GM19328 (cell line): ENCODE measurements at regions not wholly inside any gene's neighbourhood (a gene's known extent, or its start where the extent isn't known, plus 50 kb on each side); places are given as distances from the start of the nearest gene placed in this dataset.

Source experiments
- ATAC-seq: cut with Tn5 transposase; IDR thresholded peaks from one replicate; pipeline ENCODE4 v1.9.1; 2021; ENCODE audit warnings: mild to moderate bottlenecking, moderate library complexity; ENCODE audit not compliant: unreplicated experiment

GRCh38 chr11:43034341-43034740, 277.5 kb upstream of the API5 start:
- no peak for ATAC-seq

GRCh38 chr11:43035086-43035485, 276.7 kb upstream of the API5 start:
- ATAC-seq = no peak

GRCh38 chr11:43053638-43054412, 258.0 kb upstream of the API5 start:
- no peak for ATAC-seq

GRCh38 chr11:43067681-43068080, 244.1 kb upstream of the API5 start:
- no peak for ATAC-seq

GRCh38 chr11:43071338-43071737, 240.5 kb upstream of the API5 start:
- no peak for ATAC-seq

- no peak for ATAC-seq
These were observed 239.7 kb upstream of the API5 start for GRCh38 chr11:43072096-43072495.

GRCh38 chr11:43072911-43073310, 238.9 kb upstream of the API5 start:
- no peak for ATAC-seq

- no peak for ATAC-seq
These were observed 237.0 kb upstream of the API5 start for GRCh38 chr11:43074810-43075209.

- no peak for ATAC-seq
These were observed 210.7 kb upstream of the API5 start for GRCh38 chr11:43101113-43101512.

GRCh38 chr11:43116071-43116470, 195.7 kb upstream of the API5 start:
- no peak for ATAC-seq

GRCh38 chr11:43119275-43119970, 192.4 kb upstream of the API5 start:
- ATAC-seq = no peak

- ATAC-seq = no peak
These were observed 189.2 kb upstream of the API5 start for GRCh38 chr11:43122546-43122945.

GRCh38 chr11:43123443-43123842, 188.4 kb upstream of the API5 start:
- ATAC-seq = no peak

- no peak for ATAC-seq
These were observed 187.4 kb upstream of the API5 start for GRCh38 chr11:43124272-43124935.

GRCh38 chr11:43129329-43129728, 182.5 kb upstream of the API5 start:
- no peak for ATAC-seq

GRCh38 chr11:43130616-43131015, 181.2 kb upstream of the API5 start:
- ATAC-seq = no peak

- no peak for ATAC-seq
These were observed 175.7 kb upstream of the API5 start for GRCh38 chr11:43135966-43136534.

- no peak for ATAC-seq
These were observed 173.1 kb upstream of the API5 start for GRCh38 chr11:43138621-43139140.

- ATAC-seq = peak; percentile 83
These were observed 166.1 kb upstream of the API5 start for GRCh38 chr11:43145653-43146052.

GRCh38 chr11:43150697-43151096, 161.1 kb upstream of the API5 start:
- no peak for ATAC-seq

GRCh38 chr11:43164831-43165230, 147.0 kb upstream of the API5 start:
- ATAC-seq = no peak
